Lung (tissue), 11 donors: ENCODE measurements at regions not wholly inside any gene's neighbourhood (a gene's known extent, or its start where the extent isn't known, plus 50 kb on each side); places are given as distances from the start of the nearest gene placed in this dataset.

Source experiments
- ATAC-seq: fragments of 200-7000 bp; cut with Tn5 transposase; one replicate; pipeline ENCODE4 v1.9.1; 2020; ENCODE audit warnings: moderate number of reproducible peaks; ENCODE audit not compliant: insufficient read depth, low FRiP score
- DNase-seq, 3 donors: peaks; one replicate each; pipeline ENCODE4 v3.0.0-alpha.2; 2013 to 2017
- H3K27ac ChIP-seq, 2 donors: one replicate each; pipeline ENCODE4 v1.5.1; 2013; ENCODE audit warnings: mild to moderate bottlenecking in 2 of 2, moderate library complexity in 2 of 2, control low read depth in 1 of 2, inconsistent platforms in 1 of 2, low read depth in 1 of 2, low read length in 1 of 2
- H3K27me3 ChIP-seq, 3 donors: one replicate each; pipeline ENCODE4 v1.5.1; 2013; ENCODE audit warnings: low read length in 2 of 3; ENCODE audit not compliant: control insufficient read depth in 3 of 3, insufficient read depth in 3 of 3
- H3K36me3 ChIP-seq, 4 donors: one replicate each; pipeline ENCODE4 v1.5.1; 2013; ENCODE audit warnings: low read length in 4 of 4, mild to moderate bottlenecking in 1 of 4, moderate library complexity in 1 of 4; ENCODE audit not compliant: control insufficient read depth in 4 of 4, insufficient read depth in 4 of 4
- H3K4me1 ChIP-seq, 5 donors: one replicate each; pipeline ENCODE4 v1.5.1; 2013; ENCODE audit warnings: low read length in 5 of 5, mild to moderate bottlenecking in 2 of 5, moderate library complexity in 1 of 5; ENCODE audit not compliant: control insufficient read depth in 5 of 5, insufficient read depth in 5 of 5
- H3K4me3 ChIP-seq: one replicate; pipeline ENCODE4 v1.5.1; 2013; ENCODE audit warnings: mild to moderate bottlenecking, control low read depth, moderate library complexity
- H3K9ac ChIP-seq, 2 donors: one replicate each; pipeline ENCODE4 v1.5.1; 2013; ENCODE audit warnings: low read length in 2 of 2, control low read depth in 1 of 2; ENCODE audit not compliant: insufficient read depth in 1 of 2
- H3K9me3 ChIP-seq, 4 donors: one replicate each; pipeline ENCODE4 v1.5.1; 2013; ENCODE audit warnings: low read length in 3 of 4, mild to moderate bottlenecking in 1 of 4, moderate library complexity in 1 of 4; ENCODE audit not compliant: control insufficient read depth in 4 of 4, insufficient read depth in 3 of 4
- WGBS, 2 donors: extraction: QIAGEN DNeasy Blood & Tissue Kit; methylation state at CpG; one replicate each; pipeline ENCODE4 v1.1.7; 2013; 5-methylcytosine and 5-hydroxymethylcytosine counted together
- TF ChIP-seq, protein P1 (sequence below): IDR thresholded peaks from 2 replicates; pipeline ENCODE4 v1.5.1; 2012; ENCODE audit warnings: mild to moderate bottlenecking; ENCODE audit errors: control extremely low read depth, extremely low read depth
- donor health status: control.
- donor health status: control.
- donor health status: Bipolar disorder and iron deficiency.
- donor health status: healthy.
- donor health status: DM: yes; HTN: yes; CAD: no.

GRCh38 chr5:155094455-155094854 lies 80.9 kb downstream of the KIF4B start:
- TF ChIP-seq, protein P1, sequence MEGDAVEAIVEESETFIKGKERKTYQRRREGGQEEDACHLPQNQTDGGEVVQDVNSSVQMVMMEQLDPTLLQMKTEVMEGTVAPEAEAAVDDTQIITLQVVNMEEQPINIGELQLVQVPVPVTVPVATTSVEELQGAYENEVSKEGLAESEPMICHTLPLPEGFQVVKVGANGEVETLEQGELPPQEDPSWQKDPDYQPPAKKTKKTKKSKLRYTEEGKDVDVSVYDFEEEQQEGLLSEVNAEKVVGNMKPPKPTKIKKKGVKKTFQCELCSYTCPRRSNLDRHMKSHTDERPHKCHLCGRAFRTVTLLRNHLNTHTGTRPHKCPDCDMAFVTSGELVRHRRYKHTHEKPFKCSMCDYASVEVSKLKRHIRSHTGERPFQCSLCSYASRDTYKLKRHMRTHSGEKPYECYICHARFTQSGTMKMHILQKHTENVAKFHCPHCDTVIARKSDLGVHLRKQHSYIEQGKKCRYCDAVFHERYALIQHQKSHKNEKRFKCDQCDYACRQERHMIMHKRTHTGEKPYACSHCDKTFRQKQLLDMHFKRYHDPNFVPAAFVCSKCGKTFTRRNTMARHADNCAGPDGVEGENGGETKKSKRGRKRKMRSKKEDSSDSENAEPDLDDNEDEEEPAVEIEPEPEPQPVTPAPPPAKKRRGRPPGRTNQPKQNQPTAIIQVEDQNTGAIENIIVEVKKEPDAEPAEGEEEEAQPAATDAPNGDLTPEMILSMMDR, result no peak
- peak overlapping the region in 1 of 2 donors; percentile 90 for H3K27ac ChIP-seq
- no peaks in the 10 kb centered on the region for H3K36me3 ChIP-seq
- peaks cover 0 to 6% (median 3%) of the 10 kb centered on the region in 3 donors for H3K27me3 ChIP-seq
- H3K9ac ChIP-seq, result no peak overlapping the region
- DNase-seq (no peak), ATAC-seq (no peak)
- peaks cover 0 to 19% (median 0%) of the 10 kb centered on the region in 5 donors for H3K4me1 ChIP-seq
- H3K9me3 ChIP-seq, result no peaks in the 10 kb centered on the region
- H3K4me3 ChIP-seq, result no peak overlapping the region
- 90 to 91% methylated on average over 1 of the region's 1 CpG for WGBS, 2 donors

- Histone ChIP-seq H3K27me3 (peaks cover 0 to 6% (median 2%) of the 10 kb centered on the region in 3 donors), H3K4me3 (no peak overlapping the region), H3K27ac (no peak overlapping the region), H3K36me3 (no peaks in the 10 kb centered on the region), H3K9me3 (peaks cover 0 to 2% (median 0%) of the 10 kb centered on the region in 4 donors), H3K9ac (no peak overlapping the region), H3K4me1 (peaks cover 0 to 9% (median 0%) of the 10 kb centered on the region in 5 donors)
- TF ChIP-seq, protein P1, result no peak
- DNase-seq, result no peak
- 68 to 96% methylated on average over 2 of the region's 2 CpGs for WGBS, 2 donors
- ATAC-seq, result no peak
Measured at GRCh38 chr5:155097995-155098394, 84.4 kb downstream of the KIF4B start.

- peaks cover 0 to 6% (median 2%) of the 10 kb centered on the region in 3 donors for H3K27me3 ChIP-seq
- peaks cover 0 to 7% (median 0%) of the 10 kb centered on the region in 5 donors for H3K4me1 ChIP-seq
- no peak overlapping the region for H3K9ac ChIP-seq
- no peaks in the 10 kb centered on the region for H3K36me3 ChIP-seq
- ATAC-seq (no peak), DNase-seq (peak in 1 of 3 donors; percentile 16)
- peaks cover 0 to 2% (median 0%) of the 10 kb centered on the region in 4 donors for H3K9me3 ChIP-seq
- TF ChIP-seq, protein P1, result no peak
- 42 to 55% methylated on average over 1 of the region's 1 CpG for WGBS, 2 donors
- no peak overlapping the region for H3K27ac ChIP-seq
- no peak overlapping the region for H3K4me3 ChIP-seq
Measured at GRCh38 chr5:155098433-155098832, 84.9 kb downstream of the KIF4B start.

GRCh38 chr5:155101697-155102096 lies 88.1 kb downstream of the KIF4B start:
- H3K4me1 ChIP-seq, result peaks cover 0 to 5% (median 0%) of the 10 kb centered on the region in 5 donors
- no peak overlapping the region for H3K9ac ChIP-seq
- ATAC-seq (no peak), DNase-seq (no peak)
- H3K36me3 ChIP-seq, result no peaks in the 10 kb centered on the region
- peaks cover 0 to 2% (median 0%) of the 10 kb centered on the region in 4 donors for H3K9me3 ChIP-seq
- H3K27ac ChIP-seq, result no peak overlapping the region
- peaks cover 0 to 2% (median 2%) of the 10 kb centered on the region in 3 donors for H3K27me3 ChIP-seq
- 50 to 60% methylated on average over 2 of the region's 2 CpGs for WGBS, 2 donors
- H3K4me3 ChIP-seq, result no peak overlapping the region
- TF ChIP-seq, protein P1, result no peak
